ENCODE measurements at regions not wholly inside any gene's neighbourhood (a gene's known extent, or its start where the extent isn't known, plus 50 kb on each side); places are given as distances from the start of the nearest gene placed in this dataset.

GRCh38 chr12:88973998-88974397, 378.3 kb downstream of the DUSP6 start:
- TF ChIP-seq POLR2A (IDR thresholded peaks at IDR 0.05) = no peak
- TF ChIP-seq CTCF (IDR thresholded peaks at IDR 0.05) = no peak

All from lower leg skin (tissue), 3 donors.